8988T (cell line): ENCODE measurements at regions not wholly inside any gene's neighbourhood (a gene's known extent, or its start where the extent isn't known, plus 50 kb on each side); places are given as distances from the start of the nearest gene placed in this dataset.
A peak's percentile ranks its signal among the peaks of the same experiment; 100 is the strongest.

ENCODE experiments used
- DNase-seq: peaks from one replicate; pipeline ENCODE4 v3.0.0; 2011

DNA sequence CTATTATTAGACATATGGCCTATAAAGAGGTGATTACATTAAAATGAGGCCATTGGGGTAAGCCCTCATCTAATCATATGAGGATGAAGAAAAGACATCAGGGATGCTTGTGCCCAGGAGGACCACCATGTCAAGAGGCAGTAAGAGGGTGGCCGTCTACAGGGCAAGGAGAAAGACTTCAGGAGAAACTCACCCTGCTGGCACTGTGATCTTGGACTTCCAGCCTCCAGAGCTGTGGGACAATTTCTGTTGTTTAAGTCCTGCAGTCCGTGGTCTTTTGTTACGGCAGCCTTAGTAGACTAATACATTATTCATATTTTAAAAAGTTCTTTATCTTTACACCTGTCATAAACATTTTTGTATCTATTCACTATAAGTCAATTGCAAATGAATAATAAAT lies 290.0 kb downstream of the PRL start:
- no peak for DNase-seq

DNA sequence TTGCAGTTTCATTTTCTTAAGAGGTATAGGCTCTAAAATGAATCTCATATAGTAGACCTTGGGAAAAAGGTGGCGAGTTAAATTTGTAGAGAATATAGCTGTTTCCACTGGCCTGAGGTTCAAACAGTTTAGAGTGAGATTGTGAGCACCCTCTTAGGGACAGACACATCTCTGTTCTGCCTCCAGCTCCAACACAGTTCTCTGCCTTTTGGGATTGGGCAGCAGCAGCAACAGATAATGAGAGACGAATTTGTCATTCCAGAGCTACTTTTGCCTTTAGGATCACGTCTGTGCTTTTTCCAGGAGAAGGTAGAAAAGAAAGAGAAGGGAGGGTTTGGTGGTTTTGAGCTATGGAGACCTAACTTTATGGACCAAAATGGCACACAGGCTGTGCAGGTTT lies 289.4 kb downstream of the PRL start:
- no peak for DNase-seq

DNA sequence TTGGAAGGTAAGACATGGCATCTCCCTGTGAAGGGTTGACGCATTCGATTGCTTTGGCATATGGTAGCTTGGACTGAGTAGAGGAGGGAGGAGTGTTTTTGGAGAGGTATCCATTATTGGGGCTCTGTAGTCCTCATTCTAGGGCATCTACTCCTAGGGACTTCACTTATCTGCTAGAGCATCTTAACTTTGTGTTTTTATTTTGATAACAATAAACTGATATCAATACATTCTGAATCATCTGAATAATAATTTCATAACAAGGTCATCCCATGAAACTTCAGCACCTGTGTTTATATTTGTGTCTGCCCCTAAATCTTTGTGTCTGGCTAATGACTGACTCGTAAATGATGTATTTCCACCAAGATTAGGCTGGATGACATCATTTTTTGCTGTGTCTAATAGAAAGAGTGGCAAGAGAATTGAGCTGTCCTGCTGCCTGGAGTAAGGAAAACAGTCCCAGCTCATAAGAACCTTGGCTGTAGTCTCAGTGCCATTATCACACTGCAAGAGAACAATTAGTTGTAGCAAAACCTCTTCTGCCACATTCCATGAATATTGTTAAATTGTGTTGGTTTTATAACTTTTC lies 288.5 kb downstream of the PRL start:
- no peak for DNase-seq

- no peak for DNase-seq
Observed at GRCh38 chr6:22010102-22010501, 286.7 kb downstream of the PRL start.

DNA sequence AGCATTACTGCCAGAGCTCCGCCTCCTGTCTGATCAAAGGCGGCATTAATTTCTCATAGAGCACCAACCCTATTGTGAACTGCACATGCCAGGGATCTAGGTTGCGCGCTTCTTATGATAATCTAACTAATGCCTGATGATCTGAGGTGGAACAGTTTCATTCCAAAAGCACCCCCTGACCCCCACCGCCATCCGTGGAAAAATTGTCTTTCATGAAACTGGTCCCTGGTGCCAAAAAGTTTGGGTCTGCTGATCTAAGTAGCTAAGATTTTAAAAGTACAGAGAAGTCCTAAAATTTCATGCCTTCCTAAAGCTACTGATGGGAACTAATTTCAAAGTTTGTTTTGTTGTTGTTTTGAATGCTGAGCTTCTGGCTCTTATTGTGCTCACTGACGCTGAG lies 281.6 kb downstream of the PRL start:
- no peak for DNase-seq

- DNase-seq, result no peak
Observed at GRCh38 chr6:22015944-22016343, 280.9 kb downstream of the PRL start.

DNA sequence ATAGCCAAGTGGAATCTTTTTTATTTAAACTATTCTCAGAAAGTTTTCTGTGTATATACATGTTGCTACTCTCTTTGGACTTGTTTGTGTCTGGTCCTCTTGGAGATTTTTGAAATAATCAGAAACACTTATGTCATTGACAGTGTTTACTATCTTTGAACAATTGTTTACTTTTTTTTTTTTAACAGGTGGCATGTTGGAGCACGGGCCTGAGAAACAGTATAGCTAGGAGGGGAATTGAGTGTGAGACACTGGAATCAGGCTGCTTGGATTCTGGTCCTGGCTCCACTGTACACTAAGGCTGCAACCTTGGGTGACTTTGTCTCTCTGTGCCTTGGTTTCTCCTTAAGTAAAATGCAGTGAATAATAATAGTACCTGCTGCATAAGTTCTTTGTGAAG lies 279.6 kb downstream of the PRL start:
- no peak for DNase-seq

DNA sequence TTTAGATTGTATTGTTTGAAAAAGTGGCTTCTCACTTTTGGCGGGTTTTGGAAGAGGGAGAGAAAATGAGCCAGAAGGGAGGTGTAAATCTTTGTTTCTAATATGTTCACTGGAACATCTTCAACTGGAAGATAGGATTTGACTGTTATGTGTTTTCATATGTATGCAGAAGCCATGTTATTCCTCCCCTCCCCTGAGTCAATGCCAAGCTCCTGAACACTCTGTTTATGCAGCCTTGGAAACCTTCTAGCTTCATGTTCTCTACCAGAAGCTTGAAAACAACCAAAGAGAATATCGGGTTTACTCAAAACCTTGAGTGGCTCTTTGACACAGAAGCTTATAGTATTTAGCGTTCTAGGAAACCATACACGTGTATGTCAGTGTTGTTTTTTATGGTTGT lies 279.1 kb downstream of the PRL start:
- no peak for DNase-seq

GRCh38 chr6:22019857-22020256 lies 277.0 kb downstream of the PRL start:
- DNase-seq, result no peak

DNA sequence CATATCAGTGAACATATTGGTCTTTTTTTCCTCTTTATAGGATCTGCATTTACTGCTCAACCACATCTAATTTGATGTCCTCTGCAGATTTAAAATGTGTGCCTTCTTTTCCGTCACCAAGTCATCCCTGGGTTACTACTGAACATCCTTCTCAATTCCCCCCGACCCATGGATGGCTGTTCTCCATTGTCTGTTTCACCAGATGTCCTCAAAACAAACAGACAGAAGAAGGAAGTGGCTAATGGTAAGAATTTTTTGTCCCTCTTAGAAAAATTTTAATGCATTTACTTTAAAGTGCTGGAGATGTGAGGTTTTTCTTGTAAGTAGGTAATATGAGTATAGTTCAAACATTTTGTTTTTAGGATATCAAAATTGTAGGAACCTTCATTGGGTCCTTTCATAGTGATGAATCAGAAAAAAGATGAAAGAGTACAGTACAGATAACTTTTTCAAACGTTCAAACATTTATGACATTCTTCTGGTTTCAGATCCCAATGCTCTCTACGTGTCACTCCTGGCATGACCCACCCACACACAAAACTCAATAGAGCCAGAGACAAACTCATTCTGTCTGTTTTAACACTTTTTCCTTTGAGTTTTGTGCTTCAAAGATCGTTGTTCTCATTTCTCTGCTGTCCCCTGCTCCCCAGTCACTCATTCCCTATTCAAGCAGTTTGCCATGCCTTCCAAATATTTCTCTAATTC lies 276.4 kb downstream of the PRL start:
- DNase-seq, result no peak

GRCh38 chr6:22021966-22022365 lies 274.9 kb downstream of the PRL start:
- DNase-seq, result no peak

DNA sequence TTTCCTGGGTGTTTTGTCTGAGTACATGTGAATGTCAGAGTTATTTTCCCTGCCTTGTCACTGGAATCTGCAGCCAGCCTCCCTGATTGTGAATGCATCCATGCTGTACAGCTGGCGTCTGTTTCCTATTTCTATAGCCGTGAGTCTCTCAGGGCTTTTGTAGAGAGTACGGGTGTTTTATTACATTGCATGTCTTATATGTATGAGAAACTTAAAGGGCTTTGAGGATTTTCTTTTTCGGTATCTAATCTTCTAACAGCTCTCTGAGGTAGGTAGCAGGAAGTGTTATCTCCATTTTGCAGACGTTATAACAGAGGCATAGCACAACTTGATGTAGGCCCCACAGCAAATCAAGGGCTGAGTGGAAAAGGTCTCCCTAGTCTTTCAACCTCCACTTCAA lies 272.9 kb downstream of the PRL start:
- DNase-seq, result no peak

GRCh38 chr6:22024973-22025467 lies 271.8 kb downstream of the PRL start:
- DNase-seq, result no peak

- no peak for DNase-seq
Observed at GRCh38 chr6:22025468-22026163, 271.2 kb downstream of the PRL start.

DNA sequence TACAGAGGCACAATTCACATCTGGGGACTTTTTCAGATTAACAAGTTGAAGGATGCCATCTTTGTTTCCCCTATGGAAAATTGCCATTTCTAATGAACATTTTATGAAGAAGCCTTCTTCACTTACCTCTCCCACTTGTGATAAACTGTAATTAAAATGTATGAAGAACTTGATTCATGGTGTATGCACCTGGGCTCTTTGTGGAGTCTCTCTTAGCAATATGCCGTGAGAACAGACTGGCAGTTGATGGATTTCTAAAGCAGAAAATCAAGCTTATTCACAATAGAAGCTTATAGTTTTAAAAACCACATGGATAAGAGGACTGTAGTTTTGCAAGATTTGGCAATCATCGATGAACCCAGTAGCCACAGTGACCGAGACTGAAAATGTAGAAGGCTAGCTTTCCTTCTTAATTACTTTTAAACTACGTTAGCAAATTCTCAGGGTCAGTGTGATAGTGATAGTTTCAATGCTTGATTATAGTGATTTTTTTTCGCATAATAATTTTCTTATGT lies 270.6 kb downstream of the PRL start:
- no peak for DNase-seq

- no peak for DNase-seq
Observed at GRCh38 chr6:22027040-22027725, 269.7 kb downstream of the PRL start.

- no peak for DNase-seq
Observed at GRCh38 chr6:22028403-22029090, 268.3 kb downstream of the PRL start.

GRCh38 chr6:22029171-22029570 lies 267.7 kb downstream of the PRL start:
- no peak for DNase-seq

- no peak for DNase-seq
Observed at GRCh38 chr6:22030730-22031619, 265.9 kb downstream of the PRL start.

DNA sequence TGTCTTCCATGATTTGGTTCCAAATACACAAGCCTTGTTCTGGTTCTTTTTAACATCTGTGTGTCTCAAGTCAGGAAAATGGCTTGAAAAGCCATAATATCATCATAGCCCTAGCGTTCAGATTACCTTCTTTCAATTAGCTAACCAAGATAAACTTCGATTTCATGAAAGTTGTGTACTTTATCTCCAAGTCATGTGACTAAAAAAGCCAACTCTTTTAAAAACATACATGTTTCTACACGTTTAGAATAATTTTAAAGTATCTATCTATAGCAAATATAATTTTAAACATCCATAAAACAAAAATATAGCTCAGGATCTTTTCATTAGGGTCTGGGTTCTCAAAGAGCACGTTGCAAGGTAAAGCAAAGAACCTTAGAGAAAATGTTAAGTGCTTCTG lies 261.1 kb downstream of the PRL start:
- no peak for DNase-seq

DNA sequence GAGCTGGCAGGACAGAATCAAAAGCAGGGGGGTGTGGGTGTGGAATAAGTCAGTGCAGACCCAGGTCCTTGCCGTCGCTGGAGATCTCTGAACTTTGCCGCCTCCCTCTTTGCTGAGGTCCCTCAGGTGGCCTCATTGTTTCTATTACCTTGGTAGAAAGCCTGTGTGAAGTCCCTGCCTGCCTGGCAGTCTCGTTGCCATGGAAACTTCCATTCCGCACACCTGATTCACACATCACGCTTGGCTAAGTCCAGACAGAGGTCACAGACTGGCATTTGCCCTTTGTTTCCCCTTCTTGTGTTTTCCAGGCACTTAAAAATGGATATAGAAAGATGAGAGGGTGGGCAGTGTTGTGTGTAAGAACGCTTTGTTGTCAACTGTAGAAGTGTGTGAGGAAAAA lies 260.6 kb downstream of the PRL start:
- DNase-seq, result peak; percentile 17

- no peak for DNase-seq
Observed at GRCh38 chr6:22036699-22037098, 260.1 kb downstream of the PRL start.
